ENCODE measurements at regions not wholly inside any gene's neighbourhood (a gene's known extent, or its start where the extent isn't known, plus 50 kb on each side); places are given as distances from the start of the nearest gene placed in this dataset.

- TF ChIP-seq CTCF (IDR thresholded peaks at IDR 0.05) (no peak), POLR2A (IDR thresholded peaks at IDR 0.05) (no peak)
Measured at GRCh38 chr1:47679301-47679791, 241.5 kb downstream of the FOXD2 start.

All from Peyer's patch (tissue), 4 donors.